ENCODE measurements at regions not wholly inside any gene's neighbourhood (a gene's known extent, or its start where the extent isn't known, plus 50 kb on each side); places are given as distances from the start of the nearest gene placed in this dataset.
A peak's percentile ranks its signal among the peaks of the same experiment; 100 is the strongest.

DNA sequence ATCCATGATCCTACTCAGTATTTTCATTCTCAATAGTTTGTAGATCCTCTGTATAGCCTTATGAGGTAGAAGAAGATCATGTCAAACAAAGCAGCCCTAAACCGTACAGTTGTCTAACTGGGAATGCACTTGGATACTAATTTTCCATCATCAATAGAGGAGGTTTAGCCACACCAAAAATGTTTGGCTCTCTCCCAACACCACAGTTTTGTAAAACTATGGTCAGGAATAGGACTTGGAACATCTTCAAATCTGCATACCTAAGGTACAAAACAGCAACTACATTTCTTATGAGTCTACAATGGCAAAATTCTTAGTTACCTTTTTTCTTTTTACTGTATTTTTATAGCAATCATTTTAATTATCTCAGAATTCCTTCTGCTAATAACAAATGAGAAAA, 1001.6 kb downstream of the ROBO2 start:
- Histone ChIP-seq H3K4me3 (ENCODE audit: insufficient read depth, low read length, poor library complexity, severe bottlenecking) (no peak overlapping the region), H3K9me2 (replicated peaks; ENCODE audit: insufficient read depth, low read length) (no peaks in the 10 kb centered on the region), H3K27me3 (ENCODE audit: low read length) (no peaks in the 10 kb centered on the region), H3K79me2 (ENCODE audit: insufficient read depth, low read length) (no peaks in the 10 kb centered on the region), H2AFZ (ENCODE audit: low read depth, low read length, severe bottlenecking) (no peak overlapping the region), H3K9me3 (ENCODE audit: insufficient read depth, low read length) (no peaks in the 10 kb centered on the region), H3K9ac (ENCODE audit: low read length) (no peak overlapping the region), H3K36me3 (ENCODE audit: low read length) (no peaks in the 10 kb centered on the region), H4K20me1 (ENCODE audit: low read depth, low read length) (no peaks in the 10 kb centered on the region), H3K4me2 (ENCODE audit: low read depth, low read length, poor library complexity, severe bottlenecking) (no peak overlapping the region), H3F3A (ENCODE audit: insufficient read depth) (no peaks in the 10 kb centered on the region), H3K27ac (ENCODE audit: low read depth, low read length) (no peak overlapping the region)
- TF ChIP-seq EZH2phosphoT487 (conservative IDR thresholded peaks at IDR 0.05; ENCODE audit: low read length) (no peak), CTCF (IDR thresholded peaks at IDR 0.05; ENCODE audit: insufficient read depth, low read length, poor library complexity, severe bottlenecking) (no peak)

- Histone ChIP-seq H3K79me2 (ENCODE audit: insufficient read depth, low read length) (no peaks in the 10 kb centered on the region), H3K27ac (ENCODE audit: low read depth, low read length) (no peak overlapping the region), H3F3A (ENCODE audit: insufficient read depth) (no peaks in the 10 kb centered on the region), H3K4me3 (ENCODE audit: insufficient read depth, low read length, poor library complexity, severe bottlenecking) (no peak overlapping the region), H3K9ac (ENCODE audit: low read length) (no peak overlapping the region), H3K27me3 (ENCODE audit: low read length) (no peaks in the 10 kb centered on the region), H3K9me2 (replicated peaks; ENCODE audit: insufficient read depth, low read length) (no peaks in the 10 kb centered on the region), H4K20me1 (ENCODE audit: low read depth, low read length) (no peaks in the 10 kb centered on the region), H3K4me2 (ENCODE audit: low read depth, low read length, poor library complexity, severe bottlenecking) (no peak overlapping the region), H2AFZ (ENCODE audit: low read depth, low read length, severe bottlenecking) (no peak overlapping the region), H3K36me3 (ENCODE audit: low read length) (no peaks in the 10 kb centered on the region), H3K9me3 (ENCODE audit: insufficient read depth, low read length) (no peaks in the 10 kb centered on the region)
- no peak for TF ChIP-seq CTCF (IDR thresholded peaks at IDR 0.05; ENCODE audit: insufficient read depth, low read length, poor library complexity, severe bottlenecking)
- no peak for TF ChIP-seq EZH2phosphoT487 (conservative IDR thresholded peaks at IDR 0.05; ENCODE audit: low read length)
Observed at GRCh38 chr3:78046566-78046965, 1006.7 kb downstream of the ROBO2 start.

GRCh38 chr3:78048698-78049097, 1008.8 kb downstream of the ROBO2 start:
- Histone ChIP-seq H3K9ac (ENCODE audit: low read length) (no peak overlapping the region), H3K4me3 (ENCODE audit: insufficient read depth, low read length, poor library complexity, severe bottlenecking) (no peak overlapping the region), H3K27ac (ENCODE audit: low read depth, low read length) (no peak overlapping the region), H3K9me3 (ENCODE audit: insufficient read depth, low read length) (no peaks in the 10 kb centered on the region), H3K27me3 (ENCODE audit: low read length) (no peaks in the 10 kb centered on the region), H3K79me2 (ENCODE audit: insufficient read depth, low read length) (no peaks in the 10 kb centered on the region), H3K4me2 (ENCODE audit: low read depth, low read length, poor library complexity, severe bottlenecking) (peak overlapping the region; percentile 15), H3K9me2 (replicated peaks; ENCODE audit: insufficient read depth, low read length) (no peaks in the 10 kb centered on the region), H2AFZ (ENCODE audit: low read depth, low read length, severe bottlenecking) (no peak overlapping the region), H3F3A (ENCODE audit: insufficient read depth) (no peaks in the 10 kb centered on the region), H3K36me3 (ENCODE audit: low read length) (no peaks in the 10 kb centered on the region), H4K20me1 (ENCODE audit: low read depth, low read length) (no peaks in the 10 kb centered on the region)
- TF ChIP-seq CTCF (IDR thresholded peaks at IDR 0.05; ENCODE audit: insufficient read depth, low read length, poor library complexity, severe bottlenecking) (no peak), EZH2phosphoT487 (conservative IDR thresholded peaks at IDR 0.05; ENCODE audit: low read length) (no peak)

GRCh38 chr3:78049521-78049920, 1009.6 kb downstream of the ROBO2 start:
- Histone ChIP-seq H2AFZ (ENCODE audit: low read depth, low read length, severe bottlenecking) (no peak overlapping the region), H3K9ac (ENCODE audit: low read length) (no peak overlapping the region), H3F3A (ENCODE audit: insufficient read depth) (no peaks in the 10 kb centered on the region), H3K4me2 (ENCODE audit: low read depth, low read length, poor library complexity, severe bottlenecking) (no peak overlapping the region), H4K20me1 (ENCODE audit: low read depth, low read length) (no peaks in the 10 kb centered on the region), H3K4me3 (ENCODE audit: insufficient read depth, low read length, poor library complexity, severe bottlenecking) (no peak overlapping the region), H3K27ac (ENCODE audit: low read depth, low read length) (no peak overlapping the region), H3K79me2 (ENCODE audit: insufficient read depth, low read length) (no peaks in the 10 kb centered on the region), H3K9me2 (replicated peaks; ENCODE audit: insufficient read depth, low read length) (no peaks in the 10 kb centered on the region), H3K36me3 (ENCODE audit: low read length) (no peaks in the 10 kb centered on the region), H3K27me3 (ENCODE audit: low read length) (no peaks in the 10 kb centered on the region), H3K9me3 (ENCODE audit: insufficient read depth, low read length) (no peaks in the 10 kb centered on the region)
- no peak for TF ChIP-seq CTCF (IDR thresholded peaks at IDR 0.05; ENCODE audit: insufficient read depth, low read length, poor library complexity, severe bottlenecking)
- TF ChIP-seq EZH2phosphoT487 (conservative IDR thresholded peaks at IDR 0.05; ENCODE audit: low read length): no peak
